H9 (cell line): ENCODE measurements at regions not wholly inside any gene's neighbourhood (a gene's known extent, or its start where the extent isn't known, plus 50 kb on each side); places are given as distances from the start of the nearest gene placed in this dataset.

Experiments
- DNase-seq: peaks from one replicate; pipeline ENCODE4 v3.0.0-alpha.2; 2017
- H2AFZ ChIP-seq: one replicate; pipeline ENCODE4 v1.6.1; 2013; ENCODE audit warnings: mild to moderate bottlenecking, low read length, control low read depth, moderate library complexity
- H2AK5ac ChIP-seq: 2 replicates; pipeline ENCODE4 v1.6.1; 2013; ENCODE audit warnings: low read length, control low read depth, mixed read lengths; ENCODE audit not compliant: insufficient read length
- H2BK120ac ChIP-seq: one replicate; pipeline ENCODE4 v1.6.1; 2013; ENCODE audit warnings: low read depth, mild to moderate bottlenecking, low read length, control low read depth, inconsistent platforms; ENCODE audit not compliant: poor library complexity, severe bottlenecking
- H2BK12ac ChIP-seq: 2 replicates; pipeline ENCODE4 v1.6.1; 2013; ENCODE audit warnings: low read length, control low read depth, mixed read lengths, low read depth; ENCODE audit not compliant: insufficient read length
- H2BK15ac ChIP-seq: 2 replicates; pipeline ENCODE4 v1.6.1; 2013; ENCODE audit warnings: low read depth, low read length, control low read depth
- H2BK20ac ChIP-seq: one replicate; pipeline ENCODE4 v1.6.1; 2013; ENCODE audit warnings: low read depth, mild to moderate bottlenecking, low read length, control low read depth, inconsistent platforms; ENCODE audit not compliant: poor library complexity, severe bottlenecking
- H2BK5ac ChIP-seq: 2 replicates; pipeline ENCODE4 v1.6.1; 2013; ENCODE audit warnings: low read length, control low read depth, mixed read lengths; ENCODE audit not compliant: insufficient read length
- H3K14ac ChIP-seq: 2 replicates; pipeline ENCODE4 v1.6.1; 2013; ENCODE audit warnings: low read length, control low read depth; ENCODE audit not compliant: insufficient read depth
- H3K18ac ChIP-seq: 2 replicates; pipeline ENCODE4 v1.6.1; 2013; ENCODE audit warnings: low read depth, mild to moderate bottlenecking, mixed read lengths, low read length, control low read depth; ENCODE audit not compliant: insufficient read length
- H3K23ac ChIP-seq: 2 replicates; pipeline ENCODE4 v1.6.1; 2013; ENCODE audit warnings: low read length, control low read depth, mixed read lengths, low read depth; ENCODE audit not compliant: insufficient read length
- H3K23me2 ChIP-seq: 2 replicates; pipeline ENCODE4 v1.6.1; 2013; ENCODE audit warnings: low read depth, mild to moderate bottlenecking, mixed read lengths, low read length, control low read depth; ENCODE audit not compliant: insufficient read length, poor library complexity, severe bottlenecking
- H3K27ac ChIP-seq: 2 replicates; pipeline ENCODE4 v1.5.1; 2013; ENCODE audit warnings: low read length, control low read depth, mixed read lengths, low read depth; ENCODE audit not compliant: insufficient read length
- H3K27me3 ChIP-seq: 2 replicates; pipeline ENCODE4 v1.6.1; 2013; ENCODE audit warnings: low read length, control low read depth, inconsistent platforms; ENCODE audit not compliant: insufficient read depth
- H3K4ac ChIP-seq: 2 replicates; pipeline ENCODE4 v1.6.1; 2013; ENCODE audit warnings: low read depth, mild to moderate bottlenecking, control low read depth, inconsistent platforms, low read length, moderate library complexity
- H3K4me1 ChIP-seq: 2 replicates; pipeline ENCODE4 v1.6.1; 2013; ENCODE audit warnings: low read length, control low read depth, inconsistent platforms; ENCODE audit not compliant: insufficient read depth
- H3K4me2 ChIP-seq: 2 replicates; pipeline ENCODE4 v1.6.1; 2013; ENCODE audit warnings: low read length, control low read depth, mixed read lengths; ENCODE audit not compliant: insufficient read length, insufficient read depth
- H3K56ac ChIP-seq: 2 replicates; pipeline ENCODE4 v1.6.1; 2013; ENCODE audit warnings: low read depth, mild to moderate bottlenecking, mixed read lengths, low read length, control low read depth; ENCODE audit not compliant: insufficient read length
- H3K79me1 ChIP-seq: 2 replicates; pipeline ENCODE4 v1.6.1; 2013; ENCODE audit warnings: low read depth, mild to moderate bottlenecking, moderate library complexity, low read length, control low read depth, inconsistent platforms; ENCODE audit not compliant: insufficient read depth, poor library complexity, severe bottlenecking
- H3K79me2 ChIP-seq: 2 replicates; pipeline ENCODE4 v1.6.1; 2013; ENCODE audit warnings: low read length, control low read depth, inconsistent platforms; ENCODE audit not compliant: insufficient read depth
- H3K9ac ChIP-seq: 2 replicates; pipeline ENCODE4 v1.6.1; 2013; ENCODE audit warnings: low read length, control low read depth, mixed read lengths; ENCODE audit not compliant: insufficient read length; ENCODE audit errors: extremely low read depth
- H3K9me3 ChIP-seq: one replicate; pipeline ENCODE4 v1.6.1; 2013; ENCODE audit warnings: low read depth, low read length, inconsistent platforms; ENCODE audit not compliant: control insufficient read depth
- H3T11ph ChIP-seq: one replicate; pipeline ENCODE4 v1.6.1; 2013; ENCODE audit warnings: mild to moderate bottlenecking, low read length, control low read depth, inconsistent platforms
- H4K20me1 ChIP-seq: one replicate; pipeline ENCODE4 v1.6.1; 2013; ENCODE audit not compliant: control insufficient read depth, insufficient read length, insufficient read depth
- H4K5ac ChIP-seq: 2 replicates; pipeline ENCODE4 v1.6.1; 2013; ENCODE audit warnings: low read depth, mild to moderate bottlenecking, mixed read lengths, low read length, control low read depth; ENCODE audit not compliant: insufficient read length
- H4K8ac ChIP-seq: replicated peaks from 2 replicates; pipeline ENCODE4 v1.6.1; 2013; ENCODE audit warnings: low read length, control low read depth, mixed read lengths, low read depth; ENCODE audit not compliant: insufficient read length
- H4K91ac ChIP-seq: 2 replicates; pipeline ENCODE4 v1.6.1; 2013; ENCODE audit warnings: low read depth, mild to moderate bottlenecking, moderate library complexity, mixed read lengths, low read length, control low read depth; ENCODE audit not compliant: insufficient read length
- H3K27ac Mint-ChIP-seq, 3 experiments: 2 replicates in 2 of 3; 3 replicates in 1 of 3; pipeline ENCODE4 v1.8.0; 2020 to 2021; ENCODE audit warnings: mixed read lengths in 3 of 3, mild to moderate bottlenecking in 1 of 3, moderate library complexity in 1 of 3
- H3K27me3 Mint-ChIP-seq: 2 replicates; pipeline ENCODE4 v1.8.0; 2021; ENCODE audit warnings: low read depth, mild to moderate bottlenecking, moderate library complexity, mixed read lengths
- H3K36me3 Mint-ChIP-seq, 3 experiments: 2 replicates in 2 of 3; 3 replicates in 1 of 3; pipeline ENCODE4 v1.8.0; 2020 to 2021; ENCODE audit warnings: low read depth in 3 of 3, mixed read lengths in 3 of 3; ENCODE audit not compliant: insufficient read depth in 1 of 3
- H3K4me1 Mint-ChIP-seq, 2 experiments: 2 replicates each; pipeline ENCODE4 v1.8.0; 2020; ENCODE audit warnings: mixed read lengths in 2 of 2
- H3K4me3 Mint-ChIP-seq, 2 experiments: 2 replicates in 1 of 2; 3 replicates in 1 of 2; pipeline ENCODE4 v1.8.0; 2020 to 2021; ENCODE audit warnings: mild to moderate bottlenecking in 2 of 2, mixed read lengths in 2 of 2, moderate library complexity in 1 of 2
- H3K9me3 Mint-ChIP-seq, 2 experiments: 2 replicates in 1 of 2; 3 replicates in 1 of 2; pipeline ENCODE4 v1.8.0; 2020; ENCODE audit warnings: mild to moderate bottlenecking in 2 of 2, mixed read lengths in 2 of 2, moderate library complexity in 1 of 2
- WGBS: extraction: QIAGEN DNeasy Blood & Tissue Kit; methylation state at CpG from one replicate; pipeline ENCODE4 v1.1.7; 2013; ENCODE audit warnings: missing lambda C conversion rate, low lambda C conversion rate, mixed read lengths; ENCODE audit not compliant: insufficient read length; ENCODE audit errors: extremely low coverage; 5-methylcytosine and 5-hydroxymethylcytosine counted together
- TF ChIP-seq, protein P1 (sequence below): fragments of 200-600 bp; sonication (generic); conservative IDR thresholded peaks from 3 replicates; pipeline ENCODE4 v1.8.0; 2021; ENCODE audit warnings: antibody characterized with exemption, mild to moderate bottlenecking

DNA sequence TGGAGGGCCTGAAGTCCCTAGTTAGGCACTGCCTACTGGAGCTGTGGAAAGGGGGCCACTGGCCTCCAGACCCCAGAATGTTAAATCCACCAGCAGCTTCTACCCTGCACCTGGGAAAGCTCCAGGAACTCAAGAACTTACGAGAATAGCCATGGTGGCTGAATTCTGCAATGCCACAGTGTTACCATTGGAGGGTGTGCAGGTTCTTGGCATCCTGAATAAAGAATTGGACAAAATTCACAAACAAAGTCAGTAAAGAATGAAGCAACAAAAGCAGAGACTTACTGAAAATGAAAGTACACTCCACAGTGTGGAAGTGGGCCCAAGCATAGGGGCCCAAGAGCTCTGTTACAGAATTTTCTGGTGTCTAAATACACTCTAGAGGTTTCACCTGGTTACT, 107.0 kb downstream of the PRDM9 start:
- H4K20me1 ChIP-seq, result no peaks in the 10 kb centered on the region
- H3K27ac ChIP-seq, result no peak overlapping the region
- DNase-seq, result no peak
- no peaks in the 10 kb centered on the region for H3K23me2 ChIP-seq
- no peaks in the 10 kb centered on the region for H3K4me1 ChIP-seq
- H2BK120ac ChIP-seq, result no peak overlapping the region
- H2BK12ac ChIP-seq, result no peak overlapping the region
- no peak overlapping the region for H2AK5ac ChIP-seq
- no peaks in the 10 kb centered on the region; the same call in 1 of the 2 replicates for H3K27me3 ChIP-seq
- WGBS, result no CpG with 5 or more reads among the region's 1 CpG
- H3K9ac ChIP-seq, result no peak overlapping the region
- H3K14ac ChIP-seq, result no peak overlapping the region
- no peak overlapping the region for H3K4ac ChIP-seq
- H3K56ac ChIP-seq, result no peak overlapping the region
- H2BK15ac ChIP-seq, result no peak overlapping the region
- no peak overlapping the region for H2BK20ac ChIP-seq
- no peak overlapping the region for H4K5ac ChIP-seq
- H3K27ac Mint-ChIP-seq, result no peak overlapping the region
- no peak overlapping the region for H2BK5ac ChIP-seq
- H3K79me2 ChIP-seq, result no peaks in the 10 kb centered on the region
- H3K4me1 Mint-ChIP-seq, result no peaks in the 10 kb centered on the region
- H3K4me2 ChIP-seq, result no peak overlapping the region
- no peak overlapping the region for H3K18ac ChIP-seq
- H2AFZ ChIP-seq, result no peak overlapping the region
- H4K8ac ChIP-seq, result no peak overlapping the region
- no peak overlapping the region for H3K4me3 Mint-ChIP-seq
- H3K79me1 ChIP-seq, result no peaks in the 10 kb centered on the region
- H3K36me3 Mint-ChIP-seq, result peaks cover 11 to 39% (median 16%) of the 10 kb centered on the region in 3 experiments
- no peak overlapping the region for H3T11ph ChIP-seq
- H3K9me3 ChIP-seq, result peaks cover 8% of the 10 kb centered on the region
- H3K23ac ChIP-seq, result no peak overlapping the region
- H3K27me3 Mint-ChIP-seq, result no peaks in the 10 kb centered on the region; the same call in 1 of the 2 replicates
- no peak overlapping the region for H4K91ac ChIP-seq
- TF ChIP-seq, protein P1, sequence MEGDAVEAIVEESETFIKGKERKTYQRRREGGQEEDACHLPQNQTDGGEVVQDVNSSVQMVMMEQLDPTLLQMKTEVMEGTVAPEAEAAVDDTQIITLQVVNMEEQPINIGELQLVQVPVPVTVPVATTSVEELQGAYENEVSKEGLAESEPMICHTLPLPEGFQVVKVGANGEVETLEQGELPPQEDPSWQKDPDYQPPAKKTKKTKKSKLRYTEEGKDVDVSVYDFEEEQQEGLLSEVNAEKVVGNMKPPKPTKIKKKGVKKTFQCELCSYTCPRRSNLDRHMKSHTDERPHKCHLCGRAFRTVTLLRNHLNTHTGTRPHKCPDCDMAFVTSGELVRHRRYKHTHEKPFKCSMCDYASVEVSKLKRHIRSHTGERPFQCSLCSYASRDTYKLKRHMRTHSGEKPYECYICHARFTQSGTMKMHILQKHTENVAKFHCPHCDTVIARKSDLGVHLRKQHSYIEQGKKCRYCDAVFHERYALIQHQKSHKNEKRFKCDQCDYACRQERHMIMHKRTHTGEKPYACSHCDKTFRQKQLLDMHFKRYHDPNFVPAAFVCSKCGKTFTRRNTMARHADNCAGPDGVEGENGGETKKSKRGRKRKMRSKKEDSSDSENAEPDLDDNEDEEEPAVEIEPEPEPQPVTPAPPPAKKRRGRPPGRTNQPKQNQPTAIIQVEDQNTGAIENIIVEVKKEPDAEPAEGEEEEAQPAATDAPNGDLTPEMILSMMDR, result no peak
- H3K9me3 Mint-ChIP-seq, result peaks cover 38 to 40% of the 10 kb centered on the region in 2 experiments
